ENCODE measurements at regions not wholly inside any gene's neighbourhood (a gene's known extent, or its start where the extent isn't known, plus 50 kb on each side); places are given as distances from the start of the nearest gene placed in this dataset.

DNA sequence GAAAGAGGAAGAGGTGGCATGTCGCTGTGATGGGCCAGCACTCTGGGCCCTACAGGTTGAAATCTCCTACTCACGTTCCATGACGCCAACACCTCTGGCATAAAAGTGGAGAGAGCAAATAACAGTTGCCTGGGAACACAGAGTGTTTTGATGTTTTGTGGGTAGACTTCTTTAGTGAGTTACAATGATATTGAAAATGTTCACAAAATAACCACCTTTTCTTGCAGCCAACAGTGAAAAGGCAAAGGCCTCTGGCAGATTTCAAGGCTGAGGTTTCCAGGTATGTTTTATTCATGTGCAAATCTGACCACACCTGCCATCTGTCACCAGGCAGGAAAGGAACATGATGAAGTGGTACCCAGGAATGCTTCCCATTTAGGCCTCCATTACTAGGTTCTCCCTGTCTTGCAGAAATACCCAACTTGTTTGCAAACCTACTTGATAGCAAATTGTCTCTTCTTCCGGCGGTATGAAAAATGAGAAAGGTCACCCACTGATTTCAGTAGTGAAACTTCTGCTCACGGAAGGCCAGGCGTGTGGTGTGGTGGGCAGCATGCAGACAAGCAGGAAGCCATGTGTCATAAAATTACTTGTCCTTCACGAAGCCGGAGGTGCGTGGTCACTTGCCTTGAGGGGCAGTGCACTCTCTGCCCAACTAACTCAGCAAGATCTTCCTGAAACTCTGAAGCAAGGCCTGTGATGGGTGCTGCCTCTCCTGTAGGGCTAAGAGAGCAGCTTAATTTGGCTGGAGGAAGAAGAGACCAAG, 299.1 kb upstream of the PRDM1 start:
- ChIA-PET CTCF (no interaction called here), POLR2A (ENCODE audit: unreplicated experiment) (no interaction called here)
- no peaks in the 10 kb centered on the region for H3K79me2 ChIP-seq (ENCODE audit: low read depth)
- H3K27ac ChIP-seq, result no peak overlapping the region
- H3F3A ChIP-seq (ENCODE audit: insufficient read depth, low read depth), result no peaks in the 10 kb centered on the region
- H2AFZ ChIP-seq, result no peak overlapping the region
- peaks cover 3% of the 10 kb centered on the region; the same call in 1 of the 2 replicates for H3K9me3 ChIP-seq (ENCODE audit: insufficient read depth, low read depth)
- H4K20me1 ChIP-seq (ENCODE audit: insufficient read depth), result no peaks in the 10 kb centered on the region
- no peaks in the 10 kb centered on the region for H3K27me3 ChIP-seq (ENCODE audit: insufficient read depth, low read depth)
- H3K9me2 ChIP-seq (ENCODE audit: insufficient read depth), result no peaks in the 10 kb centered on the region
- DNase-seq, result no peak
- intact Hi-C loops (cut with micrococcal nuclease; ENCODE audit: unreplicated experiment), result loop anchor here (10.0 kb wide), 1 partner anchor 182 kb away; no protein-coding TSS in a partner anchor
- no peaks in the 10 kb centered on the region for H3K36me3 ChIP-seq (ENCODE audit: low read depth)
- TF ChIP-seq EZH2 (IDR thresholded peaks at IDR 0.05; ENCODE audit: low read depth), result no peak
- TF ChIP-seq, protein P1, sequence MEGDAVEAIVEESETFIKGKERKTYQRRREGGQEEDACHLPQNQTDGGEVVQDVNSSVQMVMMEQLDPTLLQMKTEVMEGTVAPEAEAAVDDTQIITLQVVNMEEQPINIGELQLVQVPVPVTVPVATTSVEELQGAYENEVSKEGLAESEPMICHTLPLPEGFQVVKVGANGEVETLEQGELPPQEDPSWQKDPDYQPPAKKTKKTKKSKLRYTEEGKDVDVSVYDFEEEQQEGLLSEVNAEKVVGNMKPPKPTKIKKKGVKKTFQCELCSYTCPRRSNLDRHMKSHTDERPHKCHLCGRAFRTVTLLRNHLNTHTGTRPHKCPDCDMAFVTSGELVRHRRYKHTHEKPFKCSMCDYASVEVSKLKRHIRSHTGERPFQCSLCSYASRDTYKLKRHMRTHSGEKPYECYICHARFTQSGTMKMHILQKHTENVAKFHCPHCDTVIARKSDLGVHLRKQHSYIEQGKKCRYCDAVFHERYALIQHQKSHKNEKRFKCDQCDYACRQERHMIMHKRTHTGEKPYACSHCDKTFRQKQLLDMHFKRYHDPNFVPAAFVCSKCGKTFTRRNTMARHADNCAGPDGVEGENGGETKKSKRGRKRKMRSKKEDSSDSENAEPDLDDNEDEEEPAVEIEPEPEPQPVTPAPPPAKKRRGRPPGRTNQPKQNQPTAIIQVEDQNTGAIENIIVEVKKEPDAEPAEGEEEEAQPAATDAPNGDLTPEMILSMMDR (conservative IDR thresholded peaks at IDR 0.05), result no peak
- no peak overlapping the region for H3K4me2 ChIP-seq
- no TSS peak for BruUV-seq (replicated peaks)
- H3K4me3 ChIP-seq, result no peak overlapping the region
- H3K4me1 ChIP-seq (replicated peaks; ENCODE audit: insufficient read depth), result no peaks in the 10 kb centered on the region; the same call in 1 of the 2 replicates

DNA sequence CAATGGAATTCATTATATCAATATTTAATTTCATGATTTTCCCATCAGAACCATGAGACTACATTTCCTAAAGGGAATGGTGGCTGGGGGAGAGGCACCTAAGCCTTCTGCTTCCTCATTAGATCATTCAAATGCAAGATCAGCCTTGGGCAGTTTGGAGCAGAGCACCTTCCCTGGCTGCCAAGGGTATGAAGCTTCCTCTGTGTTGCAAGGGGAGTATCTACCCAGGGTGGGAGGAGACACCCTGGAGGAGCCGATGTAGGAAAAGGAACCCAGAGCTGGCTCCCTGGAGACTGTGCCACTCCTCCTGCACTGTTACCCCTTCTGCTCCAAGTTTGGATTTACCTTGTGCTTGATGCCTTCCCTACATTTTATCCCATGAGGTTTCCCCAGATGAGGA, 299.7 kb upstream of the PRDM1 start:
- no peak for TF ChIP-seq EZH2 (IDR thresholded peaks at IDR 0.05; ENCODE audit: low read depth)
- TF ChIP-seq, protein P1 (conservative IDR thresholded peaks at IDR 0.05), result no peak
- no peaks in the 10 kb centered on the region for H3K36me3 ChIP-seq (ENCODE audit: low read depth)
- no peaks in the 10 kb centered on the region for H3K27me3 ChIP-seq (ENCODE audit: insufficient read depth, low read depth)
- CTCF ChIA-PET, result no interaction called here
- intact Hi-C loops (cut with micrococcal nuclease; ENCODE audit: unreplicated experiment), result loop anchor here (10.0 kb wide), 1 partner anchor 182 kb away; no protein-coding TSS in a partner anchor
- H3K9me3 ChIP-seq (ENCODE audit: insufficient read depth, low read depth), result peaks cover 8% of the 10 kb centered on the region; the same call in 1 of the 2 replicates
- H3F3A ChIP-seq (ENCODE audit: insufficient read depth, low read depth), result no peaks in the 10 kb centered on the region
- H3K9me2 ChIP-seq (ENCODE audit: insufficient read depth), result no peaks in the 10 kb centered on the region
- no peaks in the 10 kb centered on the region for H4K20me1 ChIP-seq (ENCODE audit: insufficient read depth)
- POLR2A ChIA-PET (ENCODE audit: unreplicated experiment), result no interaction called here
- H3K4me1 ChIP-seq (replicated peaks; ENCODE audit: insufficient read depth), result peaks cover 4% of the 10 kb centered on the region
- H3K27ac ChIP-seq, result no peak overlapping the region
- H3K4me3 ChIP-seq, result no peak overlapping the region
- no TSS peak for BruUV-seq (replicated peaks)
- DNase-seq, result no peak
- no peaks in the 10 kb centered on the region for H3K79me2 ChIP-seq (ENCODE audit: low read depth)
- H2AFZ ChIP-seq, result no peak overlapping the region
- H3K4me2 ChIP-seq, result no peak overlapping the region

DNA sequence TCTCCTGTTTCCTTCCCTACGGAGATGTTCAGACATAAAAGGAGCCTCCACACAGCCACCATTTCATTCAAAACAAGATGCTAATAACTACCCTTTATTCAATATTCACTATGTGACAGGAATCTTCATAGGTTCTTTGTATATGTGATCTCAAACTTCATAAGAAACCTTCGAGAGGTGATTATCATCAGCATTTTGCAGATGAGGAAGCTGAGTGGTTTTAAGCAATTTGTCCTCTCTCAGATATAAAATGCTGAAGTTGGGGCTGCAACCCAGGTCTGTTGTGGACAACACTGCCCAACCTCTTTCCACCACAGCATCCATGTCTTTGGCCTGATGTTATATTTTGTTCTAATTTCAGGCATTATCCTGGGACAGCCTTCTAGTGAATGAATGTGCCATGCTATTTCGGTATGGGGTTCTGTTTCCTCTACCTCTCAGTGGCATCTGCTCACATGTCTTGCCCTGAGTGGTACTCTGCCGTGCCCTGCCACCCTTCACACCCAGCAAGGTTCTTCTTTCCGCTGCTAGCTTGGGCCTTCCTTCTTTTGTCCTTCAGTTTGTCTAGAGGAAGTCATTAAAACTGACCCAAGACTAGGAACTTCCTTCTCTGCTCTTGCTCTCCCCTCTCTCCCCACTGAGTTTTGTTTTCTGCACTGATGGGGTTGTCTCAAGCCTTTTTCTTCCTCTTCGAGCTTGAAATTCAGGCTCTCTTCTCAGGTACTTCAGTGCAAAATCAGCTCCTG, 300.9 kb upstream of the PRDM1 start:
- no peak overlapping the region for H3K4me2 ChIP-seq
- peaks cover 8% of the 10 kb centered on the region; the same call in 1 of the 2 replicates for H3K9me3 ChIP-seq (ENCODE audit: insufficient read depth, low read depth)
- peaks cover 8% of the 10 kb centered on the region; the same call in 1 of the 2 replicates for H3F3A ChIP-seq (ENCODE audit: insufficient read depth, low read depth)
- H2AFZ ChIP-seq, result no peak overlapping the region
- H3K79me2 ChIP-seq (ENCODE audit: low read depth), result no peaks in the 10 kb centered on the region
- no peak for DNase-seq
- H3K4me3 ChIP-seq, result no peak overlapping the region
- no peak overlapping the region for H3K27ac ChIP-seq
- no TSS peak for BruUV-seq (replicated peaks)
- ChIA-PET POLR2A (ENCODE audit: unreplicated experiment) (no interaction called here), CTCF (no interaction called here)
- TF ChIP-seq, protein P1 (conservative IDR thresholded peaks at IDR 0.05), result no peak
- TF ChIP-seq EZH2 (IDR thresholded peaks at IDR 0.05; ENCODE audit: low read depth), result no peak
- no peaks in the 10 kb centered on the region for H3K27me3 ChIP-seq (ENCODE audit: insufficient read depth, low read depth)
- intact Hi-C loops (cut with micrococcal nuclease; ENCODE audit: unreplicated experiment), result loop anchor here (10.0 kb wide), 1 partner anchor 180 kb away; no protein-coding TSS in a partner anchor
- no peaks in the 10 kb centered on the region for H3K36me3 ChIP-seq (ENCODE audit: low read depth)
- H4K20me1 ChIP-seq (ENCODE audit: insufficient read depth), result no peaks in the 10 kb centered on the region
- peaks cover 15% of the 10 kb centered on the region for H3K4me1 ChIP-seq (replicated peaks; ENCODE audit: insufficient read depth)
- no peaks in the 10 kb centered on the region for H3K9me2 ChIP-seq (ENCODE audit: insufficient read depth)

Data from PC-9 (cell line).